ENCODE measurements at regions not wholly inside any gene's neighbourhood (a gene's known extent, or its start where the extent isn't known, plus 50 kb on each side); places are given as distances from the start of the nearest gene placed in this dataset.

DNA sequence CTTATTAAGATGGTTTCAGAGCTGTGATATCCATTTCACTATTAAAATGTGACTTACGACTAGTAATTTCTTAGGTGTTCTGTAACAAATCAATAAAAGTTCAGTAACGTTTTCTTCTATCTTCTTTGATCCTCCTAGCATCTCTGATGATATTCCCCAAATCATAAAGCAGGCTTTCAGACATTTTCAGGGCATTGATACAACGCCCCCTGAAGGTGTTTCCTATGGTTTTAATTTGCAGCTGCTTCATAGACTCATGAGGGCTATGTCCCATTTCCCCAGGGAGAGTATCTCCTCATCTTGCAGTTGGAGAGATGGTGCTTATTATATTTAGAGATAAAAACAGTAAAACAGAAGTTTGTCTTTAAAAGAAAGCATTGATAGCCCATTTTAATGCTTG is 246.8 kb upstream of the CNTN3 start:
- TF ChIP-seq, protein P1, sequence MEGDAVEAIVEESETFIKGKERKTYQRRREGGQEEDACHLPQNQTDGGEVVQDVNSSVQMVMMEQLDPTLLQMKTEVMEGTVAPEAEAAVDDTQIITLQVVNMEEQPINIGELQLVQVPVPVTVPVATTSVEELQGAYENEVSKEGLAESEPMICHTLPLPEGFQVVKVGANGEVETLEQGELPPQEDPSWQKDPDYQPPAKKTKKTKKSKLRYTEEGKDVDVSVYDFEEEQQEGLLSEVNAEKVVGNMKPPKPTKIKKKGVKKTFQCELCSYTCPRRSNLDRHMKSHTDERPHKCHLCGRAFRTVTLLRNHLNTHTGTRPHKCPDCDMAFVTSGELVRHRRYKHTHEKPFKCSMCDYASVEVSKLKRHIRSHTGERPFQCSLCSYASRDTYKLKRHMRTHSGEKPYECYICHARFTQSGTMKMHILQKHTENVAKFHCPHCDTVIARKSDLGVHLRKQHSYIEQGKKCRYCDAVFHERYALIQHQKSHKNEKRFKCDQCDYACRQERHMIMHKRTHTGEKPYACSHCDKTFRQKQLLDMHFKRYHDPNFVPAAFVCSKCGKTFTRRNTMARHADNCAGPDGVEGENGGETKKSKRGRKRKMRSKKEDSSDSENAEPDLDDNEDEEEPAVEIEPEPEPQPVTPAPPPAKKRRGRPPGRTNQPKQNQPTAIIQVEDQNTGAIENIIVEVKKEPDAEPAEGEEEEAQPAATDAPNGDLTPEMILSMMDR (IDR thresholded peaks at IDR 0.05; ENCODE audit: low read depth, low read length) = no peak
- DNase-seq (ENCODE audit: extremely low read depth, low read depth) = no peak

DNA sequence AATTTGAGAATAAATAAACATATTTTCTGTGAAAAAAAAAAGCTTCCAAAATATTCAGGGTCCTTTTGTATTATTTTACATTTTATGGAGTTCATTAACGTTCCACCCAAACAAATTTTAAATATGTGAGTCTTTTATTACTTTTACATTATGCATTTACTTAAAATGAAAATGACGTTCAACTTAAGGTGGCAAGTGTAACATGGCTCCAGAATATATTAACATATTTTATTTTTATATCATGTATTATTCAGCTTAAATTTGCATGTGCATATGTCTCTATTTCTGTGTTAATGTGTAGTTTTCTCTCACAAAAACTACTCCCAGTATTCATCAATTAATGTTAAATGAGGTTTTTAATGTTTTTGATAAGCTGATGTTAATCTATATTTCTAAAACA is 243.6 kb upstream of the CNTN3 start:
- TF ChIP-seq, protein P1 (IDR thresholded peaks at IDR 0.05; ENCODE audit: low read depth, low read length) = no peak
- no peak for DNase-seq (ENCODE audit: extremely low read depth, low read depth)

DNA sequence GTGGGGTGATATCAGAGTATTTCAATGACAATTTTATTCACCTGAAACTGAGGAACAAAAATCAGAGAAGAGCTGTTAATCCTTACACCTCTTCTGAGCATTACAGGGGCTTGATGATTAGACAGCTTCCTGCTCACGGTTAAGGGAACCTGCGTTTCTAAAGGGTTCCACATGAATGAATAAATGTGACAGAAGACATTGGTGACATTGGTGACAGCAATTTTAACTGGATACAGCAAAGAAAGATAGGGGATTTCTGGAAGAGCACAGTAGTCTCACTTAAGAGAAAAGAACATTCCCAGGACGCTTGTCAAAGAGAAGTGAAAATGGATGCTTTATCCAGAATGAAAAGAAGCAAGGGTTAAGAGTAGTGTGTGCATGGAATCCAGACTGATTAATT is 235.9 kb upstream of the CNTN3 start:
- TF ChIP-seq, protein P1 (IDR thresholded peaks at IDR 0.05; ENCODE audit: low read depth, low read length) = no peak
- no peak for DNase-seq (ENCODE audit: extremely low read depth, low read depth)

DNA sequence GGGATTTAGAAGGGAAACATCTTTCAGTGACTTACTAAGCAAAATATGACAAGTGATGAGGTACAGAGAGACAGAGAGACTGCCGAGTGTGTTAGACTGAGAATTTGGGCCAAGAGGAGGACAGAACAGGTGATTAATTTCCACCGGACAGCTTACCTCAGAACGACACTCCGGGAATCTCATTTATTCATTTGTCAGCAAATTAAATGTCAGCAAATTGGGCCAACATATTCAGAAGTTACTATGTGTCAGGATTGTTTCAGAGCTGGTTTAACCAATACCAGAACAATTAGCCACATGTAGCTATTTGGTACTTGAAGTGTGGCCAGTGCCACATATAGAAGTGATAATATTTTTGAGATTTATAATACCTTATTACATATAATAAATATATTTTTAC is 232.6 kb upstream of the CNTN3 start:
- no peak for DNase-seq (ENCODE audit: extremely low read depth, low read depth)
- TF ChIP-seq, protein P1 (IDR thresholded peaks at IDR 0.05; ENCODE audit: low read depth, low read length) = no peak

DNA sequence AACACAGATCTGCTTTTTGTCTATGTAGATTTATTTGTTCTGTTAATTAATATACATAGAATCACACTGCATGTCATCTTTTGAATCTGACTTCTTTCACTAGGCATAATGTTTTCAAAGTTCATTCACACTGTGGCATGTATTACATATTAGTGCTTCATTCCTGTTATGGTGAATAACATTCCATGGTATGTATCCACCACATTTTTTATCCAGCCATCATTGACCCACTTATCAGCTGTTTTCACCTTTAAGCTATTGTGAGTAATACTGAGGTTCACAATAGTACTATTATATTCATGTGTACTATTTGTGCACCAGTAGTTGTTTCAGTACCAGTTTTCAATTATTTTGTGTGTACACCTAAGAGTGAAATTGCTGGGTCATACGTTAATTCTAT is 230.6 kb upstream of the CNTN3 start:
- no peak for DNase-seq (ENCODE audit: extremely low read depth, low read depth)
- TF ChIP-seq, protein P1 (IDR thresholded peaks at IDR 0.05; ENCODE audit: low read depth, low read length) = no peak

DNA sequence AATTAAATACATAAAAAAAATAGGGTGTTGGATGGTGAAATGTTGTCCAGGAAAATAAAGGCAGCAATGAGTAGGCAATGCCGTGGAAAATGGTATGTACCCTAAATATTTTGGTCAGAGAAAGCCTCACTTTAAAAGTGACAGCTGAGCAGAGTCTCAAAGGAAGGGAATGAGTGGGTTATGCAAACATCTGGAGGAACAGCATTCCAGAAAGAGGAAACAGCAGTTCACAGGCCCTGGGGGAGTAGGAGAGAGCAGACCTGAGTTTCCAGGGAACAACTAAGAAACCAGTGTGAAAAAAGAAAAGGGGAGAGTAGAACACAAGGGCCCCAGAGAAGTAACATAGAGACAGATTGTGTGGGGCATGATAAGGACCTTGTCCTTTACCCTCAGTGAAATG is 230.0 kb upstream of the CNTN3 start:
- DNase-seq (ENCODE audit: extremely low read depth, low read depth) = no peak
- TF ChIP-seq, protein P1 (IDR thresholded peaks at IDR 0.05; ENCODE audit: low read depth, low read length) = no peak

DNA sequence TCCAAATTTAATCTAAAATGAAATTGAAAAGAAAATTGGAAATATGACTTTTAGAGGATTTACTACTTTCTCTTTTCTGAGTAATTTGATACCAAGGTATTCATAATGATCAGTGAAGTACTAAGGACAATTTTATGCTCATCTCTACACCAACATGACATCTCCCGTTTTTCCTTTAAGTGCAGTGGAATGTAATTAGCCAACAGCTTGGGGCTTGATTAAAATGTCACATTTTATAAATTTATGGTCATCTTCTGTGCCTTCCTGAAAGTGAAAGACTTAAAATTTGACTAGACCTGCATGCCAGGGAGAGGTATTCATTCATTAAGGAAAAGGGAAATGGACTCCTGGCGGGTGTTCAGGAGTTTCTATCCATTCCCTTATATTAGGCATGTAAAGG is 228.2 kb upstream of the CNTN3 start:
- TF ChIP-seq, protein P1 (IDR thresholded peaks at IDR 0.05; ENCODE audit: low read depth, low read length) = no peak
- no peak for DNase-seq (ENCODE audit: extremely low read depth, low read depth)
